WTC11 (cell line): ENCODE measurements at regions not wholly inside any gene's neighbourhood (a gene's known extent, or its start where the extent isn't known, plus 50 kb on each side); places are given as distances from the start of the nearest gene placed in this dataset.

Source experiments
- ATAC-seq: fragments of 200-7000 bp; cut with Tn5 transposase; 2 replicates; pipeline ENCODE4 v1.10.0; 2021; ENCODE audit warnings: mild to moderate bottlenecking, moderate library complexity
- CTCF ChIA-PET: fragments of 300-600 bp; sonication (Branson Sonifier 250); formaldehyde crosslinking; loops from one replicate; lab custom pipeline; 2021; ENCODE audit warnings: antibody characterized with exemption; lab: Charles Lee
- POLR2A ChIA-PET: fragments of 350-600 bp; sonication (Branson Sonifier 250); formaldehyde crosslinking; loops from one replicate; lab custom pipeline; 2021; ENCODE audit warnings: antibody characterized with exemption; lab: Charles Lee
- DNase-seq: peaks from one replicate; pipeline ENCODE4 v3.0.0; 2021; ENCODE audit warnings: low spot score
- H3K27ac Mint-ChIP-seq: 2 replicates; pipeline ENCODE4 v1.8.0; 2021; ENCODE audit warnings: mixed read lengths
- H3K27me3 Mint-ChIP-seq: 2 replicates; pipeline ENCODE4 v1.8.0; 2021; ENCODE audit warnings: low read depth, mild to moderate bottlenecking, moderate library complexity, mixed read lengths
- H3K36me3 Mint-ChIP-seq: 2 replicates; pipeline ENCODE4 v1.8.0; 2021; ENCODE audit warnings: mixed read lengths
- H3K4me1 Mint-ChIP-seq: 2 replicates; pipeline ENCODE4 v1.8.0; 2022; ENCODE audit warnings: mixed read lengths
- H3K4me3 Mint-ChIP-seq: 2 replicates; pipeline ENCODE4 v1.8.0; 2021; ENCODE audit warnings: mild to moderate bottlenecking, moderate library complexity, mixed read lengths
- H3K9me3 Mint-ChIP-seq: 2 replicates; pipeline ENCODE4 v1.8.0; 2021; ENCODE audit warnings: mixed read lengths
- AFF4 ChIP-seq: sonication (generic); formaldehyde crosslinking; IDR thresholded peaks from 2 replicates; pipeline ENCODE4 v1.8.1; 2023; ENCODE audit warnings: mild to moderate bottlenecking, missing genetic modification reagents, borderline replicate concordance
- ARID4B ChIP-seq: sonication (generic); formaldehyde crosslinking; IDR thresholded peaks from 2 replicates; pipeline ENCODE4 v1.8.0; 2023; ENCODE audit warnings: missing genetic modification reagents, mild to moderate bottlenecking, borderline replicate concordance
- ATF2 ChIP-seq: sonication (generic); formaldehyde crosslinking; IDR thresholded peaks from 2 replicates; pipeline ENCODE4 v1.8.1; 2022; ENCODE audit warnings: low read depth, missing genetic modification reagents, borderline replicate concordance
- CREB1 ChIP-seq: sonication (generic); formaldehyde crosslinking; IDR thresholded peaks from 2 replicates; pipeline ENCODE4 v1.8.0; 2023; ENCODE audit warnings: mild to moderate bottlenecking, missing genetic modification reagents
- E2F4 ChIP-seq: sonication (generic); formaldehyde crosslinking; IDR thresholded peaks from 2 replicates; pipeline ENCODE4 v1.8.1; 2022; ENCODE audit warnings: low read depth, mild to moderate bottlenecking, moderate library complexity, missing genetic modification reagents, borderline replicate concordance
- EMX1 ChIP-seq: fragments of 250-450 bp; sonication (Bioruptor Pico); IDR thresholded peaks from 2 replicates; pipeline ENCODE4 v1.8.0; 2021; ENCODE audit warnings: mild to moderate bottlenecking
- ESRRA ChIP-seq: sonication (generic); formaldehyde crosslinking; IDR thresholded peaks from 2 replicates; pipeline ENCODE4 v1.8.1; 2022; ENCODE audit warnings: mild to moderate bottlenecking, missing genetic modification reagents, borderline replicate concordance
- ETV6 ChIP-seq: sonication (generic); formaldehyde crosslinking; IDR thresholded peaks from 2 replicates; pipeline ENCODE4 v1.8.1; 2022; ENCODE audit warnings: mild to moderate bottlenecking, missing genetic modification reagents
- IRF2 ChIP-seq: sonication (generic); formaldehyde crosslinking; IDR thresholded peaks from 2 replicates; pipeline ENCODE4 v1.8.0; 2022; ENCODE audit warnings: low read depth, missing genetic modification reagents, borderline replicate concordance
- MLX ChIP-seq: sonication (generic); formaldehyde crosslinking; IDR thresholded peaks from 2 replicates; pipeline ENCODE4 v1.8.1; 2023; ENCODE audit warnings: mild to moderate bottlenecking, missing genetic modification reagents, moderate library complexity
- NFATC4 ChIP-seq: fragments of 250-450 bp; sonication (Bioruptor Pico); IDR thresholded peaks from 2 replicates; pipeline ENCODE4 v1.9.0; 2021; ENCODE audit warnings: mild to moderate bottlenecking
- NR3C1 ChIP-seq: sonication (generic); formaldehyde crosslinking; conservative IDR thresholded peaks from 2 replicates; pipeline ENCODE4 v1.8.1; 2023; ENCODE audit warnings: low read depth, mild to moderate bottlenecking, missing genetic modification reagents
- PREB ChIP-seq: sonication (generic); formaldehyde crosslinking; IDR thresholded peaks from 2 replicates; pipeline ENCODE4 v1.8.1; 2022; ENCODE audit warnings: mild to moderate bottlenecking, missing genetic modification reagents, moderate library complexity, borderline replicate concordance
- PRRX2 ChIP-seq: fragments of 250-450 bp; sonication (Bioruptor Pico); IDR thresholded peaks from 2 replicates; pipeline ENCODE4 v1.8.0; 2021; ENCODE audit warnings: mild to moderate bottlenecking
- SP1 ChIP-seq: sonication (generic); formaldehyde crosslinking; conservative IDR thresholded peaks from 2 replicates; pipeline ENCODE4 v1.8.1; 2022; ENCODE audit warnings: missing genetic modification reagents
- USF1 ChIP-seq: sonication (generic); formaldehyde crosslinking; IDR thresholded peaks from 2 replicates; pipeline ENCODE4 v1.8.0; 2022; ENCODE audit warnings: mild to moderate bottlenecking, missing genetic modification reagents
- ZBTB43 ChIP-seq: sonication (generic); formaldehyde crosslinking; IDR thresholded peaks from 2 replicates; pipeline ENCODE4 v1.8.1; 2023; ENCODE audit warnings: mild to moderate bottlenecking, missing genetic modification reagents
- ZNF138 ChIP-seq: sonication (generic); formaldehyde crosslinking; conservative IDR thresholded peaks from 2 replicates; pipeline ENCODE4 v1.8.1; 2022; ENCODE audit warnings: mild to moderate bottlenecking, moderate library complexity, missing genetic modification reagents

- TF ChIP-seq PREB (CRISPR knock-in tag) (no peak), ZNF138 (no peak), E2F4 (CRISPR knock-in tag) (no peak)
- TF ChIP-seq, all 79 proteins: peak for 0
Measured at GRCh38 chr11:19598456-19598855, 114.2 kb upstream of the NAV2 start (continued).

GRCh38 chr11:19597876-19598275, 114.8 kb upstream of the NAV2 start:
- H3K27ac Mint-ChIP-seq = no peak overlapping the region
- POLR2A ChIA-PET = no interaction called here

More at GRCh38 chr11:19597876-19598275, 114.8 kb upstream of the NAV2 start:
- Mint-ChIP-seq H3K4me1 (peaks cover 7% of the 10 kb centered on the region), H3K27me3 (peaks cover 3% of the 10 kb centered on the region; the same call in 1 of the 2 replicates), H3K9me3 (no peaks in the 10 kb centered on the region), H3K36me3 (no peaks in the 10 kb centered on the region), H3K4me3 (no peak overlapping the region)
- DNase-seq = no peak
- CTCF ChIA-PET = interaction anchor here (1.1 kb wide), 1 partner anchor 9 kb away, joined by 3 read pairs; no protein-coding TSS in a partner anchor
- ATAC-seq = no peak
- TF ChIP-seq IRF2 (no peak), EMX1 (CRISPR knock-in tag) (no peak), PRRX2 (no peak), AFF4 (CRISPR knock-in tag) (no peak), ZBTB43 (CRISPR knock-in tag) (no peak), USF1 (CRISPR knock-in tag) (no peak), NFATC4 (CRISPR knock-in tag) (no peak), ATF2 (CRISPR knock-in tag) (no peak), SP1 (no peak), ESRRA (CRISPR knock-in tag) (no peak), CREB1 (CRISPR knock-in tag) (no peak), NR3C1 (CRISPR knock-in tag) (no peak), ETV6 (CRISPR knock-in tag) (no peak), ARID4B (CRISPR knock-in tag) (no peak), MLX (no peak)
